ENCODE measurements at regions not wholly inside any gene's neighbourhood (a gene's known extent, or its start where the extent isn't known, plus 50 kb on each side); places are given as distances from the start of the nearest gene placed in this dataset.

- Histone ChIP-seq H3K9me3 (ENCODE audit: low read depth, low read length) (no peaks in the 10 kb centered on the region), H3K4me1 (ENCODE audit: insufficient read depth, low read length) (peaks cover 4% of the 10 kb centered on the region), H3K4me3 (ENCODE audit: low read length) (no peak overlapping the region), H3K27me3 (ENCODE audit: insufficient read depth, low read length) (no peaks in the 10 kb centered on the region)
These were observed 425.3 kb downstream of the ZNF521 start for GRCh38 chr18:24926649-24927048.

GRCh38 chr18:24928301-24928878, 423.6 kb downstream of the ZNF521 start:
- H3K4me1 ChIP-seq (ENCODE audit: insufficient read depth, low read length) = peaks cover 4% of the 10 kb centered on the region
- H3K27me3 ChIP-seq (ENCODE audit: insufficient read depth, low read length) = no peaks in the 10 kb centered on the region
- H3K9me3 ChIP-seq (ENCODE audit: low read depth, low read length) = no peaks in the 10 kb centered on the region
- no peak overlapping the region for H3K4me3 ChIP-seq (ENCODE audit: low read length)

- H3K27me3 ChIP-seq (ENCODE audit: insufficient read depth, low read length) = no peaks in the 10 kb centered on the region
- H3K4me1 ChIP-seq (ENCODE audit: insufficient read depth, low read length) = peaks cover 4% of the 10 kb centered on the region
- H3K4me3 ChIP-seq (ENCODE audit: low read length) = no peak overlapping the region
- no peaks in the 10 kb centered on the region for H3K9me3 ChIP-seq (ENCODE audit: low read depth, low read length)
These were observed 421.5 kb downstream of the ZNF521 start for GRCh38 chr18:24930478-24930877.

- Histone ChIP-seq H3K4me3 (ENCODE audit: low read length) (no peak overlapping the region), H3K27me3 (ENCODE audit: insufficient read depth, low read length) (no peaks in the 10 kb centered on the region), H3K4me1 (ENCODE audit: insufficient read depth, low read length) (peaks cover 4% of the 10 kb centered on the region), H3K9me3 (ENCODE audit: low read depth, low read length) (no peaks in the 10 kb centered on the region)
These were observed 421.0 kb downstream of the ZNF521 start for GRCh38 chr18:24930971-24931370.

- Histone ChIP-seq H3K4me3 (ENCODE audit: low read length) (no peak overlapping the region), H3K4me1 (ENCODE audit: insufficient read depth, low read length) (peaks cover 4% of the 10 kb centered on the region), H3K9me3 (ENCODE audit: low read depth, low read length) (no peaks in the 10 kb centered on the region), H3K27me3 (ENCODE audit: insufficient read depth, low read length) (no peaks in the 10 kb centered on the region)
These were observed 418.6 kb downstream of the ZNF521 start for GRCh38 chr18:24933345-24933744.

- no peaks in the 10 kb centered on the region for H3K4me1 ChIP-seq (ENCODE audit: insufficient read depth, low read length)
- no peaks in the 10 kb centered on the region for H3K27me3 ChIP-seq (ENCODE audit: insufficient read depth, low read length)
- no peak overlapping the region for H3K4me3 ChIP-seq (ENCODE audit: low read length)
- H3K9me3 ChIP-seq (ENCODE audit: low read depth, low read length) = no peaks in the 10 kb centered on the region
These were observed 417.6 kb downstream of the ZNF521 start for GRCh38 chr18:24934258-24934932.

- Histone ChIP-seq H3K4me1 (ENCODE audit: insufficient read depth, low read length) (no peaks in the 10 kb centered on the region), H3K4me3 (ENCODE audit: low read length) (no peak overlapping the region), H3K9me3 (ENCODE audit: low read depth, low read length) (no peaks in the 10 kb centered on the region), H3K27me3 (ENCODE audit: insufficient read depth, low read length) (no peaks in the 10 kb centered on the region)
These were observed 417.0 kb downstream of the ZNF521 start for GRCh38 chr18:24935008-24935407.

GRCh38 chr18:24935896-24936295, 416.1 kb downstream of the ZNF521 start:
- Histone ChIP-seq H3K4me1 (ENCODE audit: insufficient read depth, low read length) (no peaks in the 10 kb centered on the region), H3K4me3 (ENCODE audit: low read length) (no peak overlapping the region), H3K9me3 (ENCODE audit: low read depth, low read length) (no peaks in the 10 kb centered on the region), H3K27me3 (ENCODE audit: insufficient read depth, low read length) (no peaks in the 10 kb centered on the region)

- Histone ChIP-seq H3K9me3 (ENCODE audit: low read depth, low read length) (no peaks in the 10 kb centered on the region), H3K27me3 (ENCODE audit: insufficient read depth, low read length) (no peaks in the 10 kb centered on the region), H3K4me3 (ENCODE audit: low read length) (no peak overlapping the region), H3K4me1 (ENCODE audit: insufficient read depth, low read length) (no peaks in the 10 kb centered on the region)
These were observed 415.3 kb downstream of the ZNF521 start for GRCh38 chr18:24936691-24937090.

GRCh38 chr18:24937639-24938275, 414.2 kb downstream of the ZNF521 start:
- H3K27me3 ChIP-seq (ENCODE audit: insufficient read depth, low read length) = no peaks in the 10 kb centered on the region
- no peaks in the 10 kb centered on the region for H3K9me3 ChIP-seq (ENCODE audit: low read depth, low read length)
- no peaks in the 10 kb centered on the region for H3K4me1 ChIP-seq (ENCODE audit: insufficient read depth, low read length)
- no peak overlapping the region for H3K4me3 ChIP-seq (ENCODE audit: low read length)

GRCh38 chr18:24940416-24940815, 411.6 kb downstream of the ZNF521 start:
- Histone ChIP-seq H3K9me3 (ENCODE audit: low read depth, low read length) (no peaks in the 10 kb centered on the region), H3K27me3 (ENCODE audit: insufficient read depth, low read length) (no peaks in the 10 kb centered on the region), H3K4me1 (ENCODE audit: insufficient read depth, low read length) (no peaks in the 10 kb centered on the region), H3K4me3 (ENCODE audit: low read length) (no peak overlapping the region)

GRCh38 chr18:24941174-24941951, 410.6 kb downstream of the ZNF521 start:
- no peaks in the 10 kb centered on the region for H3K4me1 ChIP-seq (ENCODE audit: insufficient read depth, low read length)
- H3K4me3 ChIP-seq (ENCODE audit: low read length) = no peak overlapping the region
- no peaks in the 10 kb centered on the region for H3K9me3 ChIP-seq (ENCODE audit: low read depth, low read length)
- H3K27me3 ChIP-seq (ENCODE audit: insufficient read depth, low read length) = no peaks in the 10 kb centered on the region

- H3K9me3 ChIP-seq (ENCODE audit: low read depth, low read length) = no peaks in the 10 kb centered on the region
- H3K4me3 ChIP-seq (ENCODE audit: low read length) = no peak overlapping the region
- no peaks in the 10 kb centered on the region for H3K4me1 ChIP-seq (ENCODE audit: insufficient read depth, low read length)
- H3K27me3 ChIP-seq (ENCODE audit: insufficient read depth, low read length) = no peaks in the 10 kb centered on the region
These were observed 409.8 kb downstream of the ZNF521 start for GRCh38 chr18:24942144-24942543.

GRCh38 chr18:24947521-24948305, 404.3 kb downstream of the ZNF521 start:
- Histone ChIP-seq H3K27me3 (ENCODE audit: insufficient read depth, low read length) (no peaks in the 10 kb centered on the region), H3K4me1 (ENCODE audit: insufficient read depth, low read length) (no peaks in the 10 kb centered on the region), H3K4me3 (ENCODE audit: low read length) (no peak overlapping the region), H3K9me3 (ENCODE audit: low read depth, low read length) (no peaks in the 10 kb centered on the region)

Data from mononuclear cell (primary cell).